KOPT-K1 (cell line): ENCODE measurements at regions not wholly inside any gene's neighbourhood (a gene's known extent, or its start where the extent isn't known, plus 50 kb on each side); places are given as distances from the start of the nearest gene placed in this dataset.

Experiments
- H3K27ac ChIP-seq: fragments of 200-600 bp; sonication (generic); 2 replicates; pipeline ENCODE4 v1.5.1; 2016; ENCODE audit warnings: antibody characterized with exemption, mild to moderate bottlenecking, low read depth, low read length; ENCODE audit not compliant: poor library complexity, severe bottlenecking
- H3K36me3 ChIP-seq: fragments of 200-600 bp; sonication (generic); 2 replicates; pipeline ENCODE4 v1.5.1; 2017; ENCODE audit warnings: antibody characterized with exemption, mild to moderate bottlenecking, low read length, moderate library complexity; ENCODE audit not compliant: insufficient read depth
- H3K9me3 ChIP-seq: fragments of 200-600 bp; sonication (generic); 2 replicates; pipeline ENCODE4 v1.5.1; 2017; ENCODE audit warnings: antibody characterized with exemption, low read length, mild to moderate bottlenecking; ENCODE audit not compliant: insufficient read depth, poor library complexity, severe bottlenecking

GRCh38 chr12:60172266-60173211, 576.7 kb downstream of the SLC16A7 start:
- Histone ChIP-seq H3K36me3 (no peaks in the 10 kb centered on the region), H3K27ac (no peak overlapping the region), H3K9me3 (no peaks in the 10 kb centered on the region)

- H3K36me3 ChIP-seq: no peaks in the 10 kb centered on the region
- H3K27ac ChIP-seq: no peak overlapping the region
- no peaks in the 10 kb centered on the region for H3K9me3 ChIP-seq
Observed at GRCh38 chr12:60173224-60174170, 577.7 kb downstream of the SLC16A7 start.

GRCh38 chr12:60174476-60174875, 578.6 kb downstream of the SLC16A7 start:
- H3K9me3 ChIP-seq: no peaks in the 10 kb centered on the region
- no peak overlapping the region for H3K27ac ChIP-seq

GRCh38 chr12:60174941-60175340, 579.1 kb downstream of the SLC16A7 start:
- Histone ChIP-seq H3K36me3 (no peaks in the 10 kb centered on the region), H3K27ac (no peak overlapping the region), H3K9me3 (no peaks in the 10 kb centered on the region)

More at GRCh38 chr12:60174476-60174875, 578.6 kb downstream of the SLC16A7 start:
- no peaks in the 10 kb centered on the region for H3K36me3 ChIP-seq

- H3K36me3 ChIP-seq: no peaks in the 10 kb centered on the region
- no peak overlapping the region for H3K27ac ChIP-seq
- H3K9me3 ChIP-seq: no peaks in the 10 kb centered on the region
Observed at GRCh38 chr12:60176891-60177290, 581.1 kb downstream of the SLC16A7 start.

GRCh38 chr12:60180298-60180697, 584.5 kb downstream of the SLC16A7 start:
- Histone ChIP-seq H3K36me3 (no peaks in the 10 kb centered on the region), H3K9me3 (no peaks in the 10 kb centered on the region), H3K27ac (no peak overlapping the region)

- H3K36me3 ChIP-seq: no peaks in the 10 kb centered on the region
- no peak overlapping the region for H3K27ac ChIP-seq
- H3K9me3 ChIP-seq: no peaks in the 10 kb centered on the region
Observed at GRCh38 chr12:60182354-60182753, 586.5 kb downstream of the SLC16A7 start.

- Histone ChIP-seq H3K36me3 (no peaks in the 10 kb centered on the region), H3K9me3 (no peaks in the 10 kb centered on the region), H3K27ac (no peak overlapping the region)
Observed at GRCh38 chr12:60184096-60184495, 588.3 kb downstream of the SLC16A7 start.

- Histone ChIP-seq H3K27ac (no peak overlapping the region), H3K36me3 (no peaks in the 10 kb centered on the region), H3K9me3 (no peaks in the 10 kb centered on the region)
Observed at GRCh38 chr12:60185060-60185459, 589.2 kb downstream of the SLC16A7 start.

- no peak overlapping the region for H3K27ac ChIP-seq
Observed at GRCh38 chr12:60191271-60191670, 595.4 kb downstream of the SLC16A7 start.

GRCh38 chr12:60191676-60192359, 596.0 kb downstream of the SLC16A7 start:
- no peaks in the 10 kb centered on the region for H3K9me3 ChIP-seq
- H3K36me3 ChIP-seq: no peaks in the 10 kb centered on the region
- no peak overlapping the region for H3K27ac ChIP-seq

More at GRCh38 chr12:60191271-60191670, 595.4 kb downstream of the SLC16A7 start:
- no peaks in the 10 kb centered on the region for H3K36me3 ChIP-seq
- no peaks in the 10 kb centered on the region for H3K9me3 ChIP-seq

GRCh38 chr12:60194678-60195077, 598.8 kb downstream of the SLC16A7 start:
- Histone ChIP-seq H3K9me3 (no peaks in the 10 kb centered on the region), H3K27ac (no peak overlapping the region), H3K36me3 (no peaks in the 10 kb centered on the region)

- H3K9me3 ChIP-seq: no peaks in the 10 kb centered on the region
- no peak overlapping the region for H3K27ac ChIP-seq
- H3K36me3 ChIP-seq: no peaks in the 10 kb centered on the region
Observed at GRCh38 chr12:60195483-60195882, 599.7 kb downstream of the SLC16A7 start.

GRCh38 chr12:60196366-60196765, 600.5 kb downstream of the SLC16A7 start:
- no peak overlapping the region for H3K27ac ChIP-seq
- H3K36me3 ChIP-seq: no peaks in the 10 kb centered on the region
- H3K9me3 ChIP-seq: no peaks in the 10 kb centered on the region

GRCh38 chr12:60197589-60197988, 601.8 kb downstream of the SLC16A7 start:
- no peaks in the 10 kb centered on the region for H3K9me3 ChIP-seq
- H3K36me3 ChIP-seq: no peaks in the 10 kb centered on the region
- no peak overlapping the region for H3K27ac ChIP-seq
